Fibroblast of skin of scalp (primary cell): ENCODE measurements at regions not wholly inside any gene's neighbourhood (a gene's known extent, or its start where the extent isn't known, plus 50 kb on each side); places are given as distances from the start of the nearest gene placed in this dataset.
"Not testable (repeated sequence)": the region's sequence is repeated elsewhere in the genome, so short reads cannot be mapped to it uniquely, and the experiment has no call there.

Source experiments
- DNase-seq: peaks from one replicate; pipeline ENCODE4 v3.0.0-alpha.2; 2013

DNA sequence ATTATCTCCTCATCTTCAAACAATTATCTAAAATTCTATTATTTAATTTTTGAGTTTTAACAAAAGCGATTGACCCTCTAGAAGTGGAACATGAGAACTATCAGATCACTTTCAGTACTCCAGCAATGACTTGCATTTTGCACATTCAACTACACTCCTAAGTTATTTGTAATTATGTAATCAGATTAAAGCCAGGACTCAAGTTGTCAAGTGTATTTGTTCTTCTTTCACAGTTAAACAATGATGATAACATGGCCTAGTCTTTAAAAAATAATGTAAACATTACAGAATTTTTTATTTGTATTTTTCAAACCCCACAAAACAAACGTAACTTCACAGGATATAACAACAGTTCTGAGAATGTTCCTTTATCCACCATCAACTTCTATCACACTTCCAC lies 2148.9 kb upstream of the ACO1 start:
- no peak for DNase-seq

DNA sequence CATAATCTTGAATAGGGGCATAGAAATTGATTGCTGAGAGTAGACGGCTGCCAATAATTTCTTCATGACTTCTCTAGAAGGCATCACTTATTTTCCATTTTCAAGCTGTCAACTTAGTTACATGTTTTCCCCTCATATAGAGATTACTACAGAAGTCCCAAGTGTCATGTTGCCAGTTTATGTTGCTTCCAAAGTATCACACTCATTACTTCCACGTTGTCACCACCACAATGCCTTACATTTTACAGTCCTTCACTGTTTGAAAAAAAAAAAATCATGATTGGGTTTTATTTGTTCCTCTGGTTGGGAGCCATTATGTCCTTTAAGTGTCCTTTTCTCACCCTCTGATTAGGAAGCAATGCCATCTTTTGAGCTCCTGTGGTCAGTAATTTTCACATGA lies 2144.6 kb upstream of the ACO1 start:
- no peak for DNase-seq

DNA sequence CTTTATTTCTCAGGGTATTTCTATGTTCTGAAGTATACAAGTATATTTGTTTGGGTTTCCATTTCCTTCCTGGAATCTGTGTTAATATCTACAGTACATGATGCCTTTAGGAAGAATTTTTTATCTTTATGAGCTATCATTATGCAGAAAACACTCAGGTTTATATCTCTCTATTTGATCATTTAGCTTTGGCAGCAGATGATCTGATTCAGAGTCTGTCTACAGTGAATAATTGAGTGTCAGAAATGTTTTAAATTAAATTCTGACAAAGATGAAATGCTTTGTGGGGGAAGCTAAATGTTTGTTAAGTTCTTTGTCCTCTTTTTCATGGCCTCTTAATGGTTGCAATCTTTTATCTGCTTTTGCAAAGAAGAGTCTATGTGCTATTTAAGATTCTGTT lies 2141.0 kb upstream of the ACO1 start:
- no peak for DNase-seq

DNA sequence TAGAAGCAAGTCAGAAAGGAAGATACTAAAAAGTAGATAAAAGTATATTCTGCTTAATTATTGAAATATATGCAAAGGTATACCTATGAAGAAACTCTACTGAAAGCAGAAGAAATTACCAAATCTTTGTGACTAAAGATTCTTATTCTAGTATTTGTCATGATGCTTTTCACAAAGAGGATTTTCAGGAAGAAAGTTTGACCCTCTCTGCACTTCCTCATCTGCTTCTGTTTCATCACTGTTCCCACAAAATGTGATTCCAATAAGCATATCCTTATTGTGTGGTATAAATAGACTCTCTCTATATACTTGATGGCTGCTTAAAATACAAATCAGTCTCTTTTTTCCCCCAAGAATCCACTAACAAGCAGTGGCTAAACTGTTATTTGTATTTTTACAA lies 2139.6 kb upstream of the ACO1 start:
- DNase-seq = no peak

DNA sequence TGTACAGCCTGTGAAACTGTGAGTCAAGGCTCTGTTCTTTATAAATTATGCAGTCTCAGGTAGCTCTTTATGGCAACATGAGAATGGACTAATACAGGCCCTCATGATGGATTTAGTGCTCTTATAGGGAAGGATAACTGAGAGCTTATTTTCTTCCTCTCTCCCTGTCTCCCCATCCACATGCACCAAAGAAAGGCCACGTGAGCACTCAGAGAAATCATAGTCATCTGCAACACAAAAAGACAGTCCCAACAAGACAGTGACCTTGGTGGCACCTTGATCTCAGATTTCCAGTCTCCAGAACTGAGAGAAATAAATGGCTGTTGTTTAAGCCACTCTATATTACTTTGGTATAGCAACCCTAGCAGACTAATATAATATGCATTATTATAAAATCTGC lies 2133.6 kb upstream of the ACO1 start:
- no peak for DNase-seq

DNA sequence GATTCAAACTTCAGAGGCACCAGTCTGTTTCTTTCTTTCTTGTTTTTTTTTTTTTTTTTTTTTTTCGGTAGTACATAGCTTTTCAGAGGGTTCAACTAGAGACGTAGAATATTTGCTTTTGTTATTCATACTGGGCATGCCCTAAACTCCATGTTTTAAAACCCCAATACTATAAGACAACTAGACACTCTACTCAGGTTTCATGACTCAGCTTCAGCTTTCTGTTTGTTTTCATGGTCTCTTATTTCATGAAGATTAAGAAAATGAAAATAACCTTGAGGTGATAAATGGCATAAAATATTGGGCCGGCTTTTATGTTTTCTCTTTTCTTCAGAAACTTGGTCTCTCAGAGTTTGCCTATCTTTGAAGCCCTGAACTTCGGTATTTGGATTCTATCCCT lies 2126.3 kb upstream of the ACO1 start:
- DNase-seq = no peak

DNA sequence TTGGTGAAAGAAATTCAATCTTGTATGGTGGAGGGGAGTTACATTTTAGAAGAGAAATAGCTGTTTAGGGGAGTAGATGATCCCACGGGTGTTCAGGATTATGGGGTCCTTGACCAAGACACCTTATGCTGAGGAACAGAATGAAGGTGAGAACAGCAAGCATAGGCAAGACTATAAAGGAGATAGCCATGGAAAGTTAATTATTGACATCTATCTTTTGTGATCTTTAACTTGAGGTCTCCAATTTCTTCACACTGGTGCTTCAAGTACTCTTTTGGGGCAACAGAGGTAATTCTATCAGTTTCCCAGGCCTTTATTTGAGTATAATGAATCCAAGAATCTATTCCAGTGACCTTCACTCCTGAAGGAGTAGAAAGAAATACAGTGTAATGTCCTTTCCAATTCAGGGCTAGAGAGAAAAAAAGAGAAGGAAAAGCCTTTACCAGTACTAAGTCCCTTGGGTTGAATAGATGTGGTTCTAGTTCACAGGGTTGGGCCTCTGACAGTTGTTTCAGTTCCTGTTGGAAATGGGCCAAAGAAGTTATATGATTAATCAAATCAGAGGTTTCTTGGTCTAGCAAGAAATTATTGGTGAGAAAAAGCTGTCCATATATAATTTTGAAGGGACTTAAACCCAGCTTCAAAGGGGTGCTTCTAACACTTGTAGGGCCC lies 2104.1 kb upstream of the ACO1 start:
- no peak for DNase-seq

DNA sequence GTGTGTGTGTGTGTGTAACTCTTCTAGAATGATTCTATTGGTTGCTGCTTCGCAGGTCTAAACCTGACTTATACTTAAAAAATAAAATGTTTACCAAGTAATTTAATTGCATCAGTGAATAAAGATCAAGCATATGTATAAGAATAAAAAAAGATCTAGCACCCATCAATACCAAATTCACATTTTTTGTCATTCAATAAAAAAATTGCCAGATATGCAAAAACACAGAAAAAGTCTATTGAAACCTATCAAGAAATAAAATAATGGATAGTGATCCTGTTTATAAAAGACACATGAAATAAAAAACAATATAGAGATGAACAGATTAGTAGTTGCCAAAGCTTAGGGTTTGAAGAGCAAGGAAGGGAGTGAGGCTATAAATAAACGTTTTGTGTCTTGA lies 2095.0 kb upstream of the ACO1 start:
- DNase-seq = no peak

DNA sequence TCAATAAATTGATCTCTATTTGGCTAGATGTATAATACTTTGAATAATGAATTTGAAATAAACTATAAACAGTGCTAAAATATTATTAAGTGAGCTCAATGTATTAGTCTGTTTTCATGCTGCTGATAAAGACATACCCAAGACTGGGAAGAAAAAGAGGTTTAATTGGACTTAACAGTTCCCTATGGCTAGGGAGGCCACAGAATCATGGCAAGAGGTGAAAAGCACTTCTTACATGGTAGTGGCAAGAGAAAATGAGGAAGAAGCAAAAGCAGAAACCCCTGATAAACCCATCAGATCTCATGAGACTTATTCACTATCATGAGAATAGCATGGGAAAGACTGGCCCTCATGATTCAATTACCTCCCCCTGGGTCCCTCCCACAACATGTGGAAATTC lies 2092.4 kb upstream of the ACO1 start:
- DNase-seq = not testable (repeated sequence)

DNA sequence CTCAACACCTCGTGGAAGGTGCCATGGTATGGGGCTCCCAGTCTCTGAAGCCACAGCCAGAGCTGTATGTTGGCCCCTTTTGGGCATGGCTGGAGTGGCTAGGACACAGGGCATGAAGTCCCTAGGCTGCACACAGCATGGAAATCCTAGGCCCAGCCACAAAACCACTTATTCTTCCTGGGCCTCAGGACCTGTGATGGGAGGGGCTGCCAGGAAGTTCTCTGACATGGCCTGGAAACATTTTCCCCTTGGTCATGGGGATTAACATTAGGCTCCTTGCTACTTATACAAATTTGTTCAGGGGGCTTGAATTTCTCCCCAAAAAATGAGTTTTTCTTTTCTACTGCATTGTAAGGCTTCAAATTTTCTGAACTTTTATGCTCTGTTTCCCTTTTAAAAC lies 2091.2 kb upstream of the ACO1 start:
- DNase-seq = no peak

DNA sequence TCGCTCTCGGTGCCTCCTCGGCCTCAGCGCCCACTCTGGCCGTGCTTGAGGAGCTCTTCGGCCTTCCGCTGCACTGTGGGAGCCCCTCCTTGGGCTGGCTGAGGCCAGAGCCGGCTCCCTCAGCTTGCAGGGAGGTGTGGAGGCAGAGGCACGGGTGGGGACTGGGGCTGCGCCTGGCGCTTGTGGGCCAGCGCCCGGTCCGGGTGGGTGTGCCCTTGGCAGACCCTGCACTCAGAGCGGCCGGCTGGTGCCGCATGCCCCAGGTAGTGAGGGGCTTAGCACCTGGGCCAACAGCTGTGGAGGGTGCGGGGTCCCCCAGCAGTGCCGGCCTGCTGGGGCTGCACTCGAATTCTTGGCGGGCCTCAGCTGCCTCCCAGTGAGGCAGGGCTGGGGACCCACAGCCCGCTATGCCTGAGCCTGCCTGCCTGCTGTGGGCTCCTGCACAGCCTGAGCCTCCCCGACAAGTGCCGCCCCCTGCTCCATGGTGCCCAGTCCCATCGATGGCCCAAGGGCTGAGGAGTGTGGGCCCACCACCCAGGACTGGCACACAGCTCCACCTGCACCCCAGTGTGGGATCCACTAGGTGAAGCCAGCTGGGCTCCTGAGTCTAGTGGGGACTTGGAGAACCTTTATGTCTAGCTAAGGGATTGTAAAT lies 2085.2 kb upstream of the ACO1 start:
- no peak for DNase-seq

DNA sequence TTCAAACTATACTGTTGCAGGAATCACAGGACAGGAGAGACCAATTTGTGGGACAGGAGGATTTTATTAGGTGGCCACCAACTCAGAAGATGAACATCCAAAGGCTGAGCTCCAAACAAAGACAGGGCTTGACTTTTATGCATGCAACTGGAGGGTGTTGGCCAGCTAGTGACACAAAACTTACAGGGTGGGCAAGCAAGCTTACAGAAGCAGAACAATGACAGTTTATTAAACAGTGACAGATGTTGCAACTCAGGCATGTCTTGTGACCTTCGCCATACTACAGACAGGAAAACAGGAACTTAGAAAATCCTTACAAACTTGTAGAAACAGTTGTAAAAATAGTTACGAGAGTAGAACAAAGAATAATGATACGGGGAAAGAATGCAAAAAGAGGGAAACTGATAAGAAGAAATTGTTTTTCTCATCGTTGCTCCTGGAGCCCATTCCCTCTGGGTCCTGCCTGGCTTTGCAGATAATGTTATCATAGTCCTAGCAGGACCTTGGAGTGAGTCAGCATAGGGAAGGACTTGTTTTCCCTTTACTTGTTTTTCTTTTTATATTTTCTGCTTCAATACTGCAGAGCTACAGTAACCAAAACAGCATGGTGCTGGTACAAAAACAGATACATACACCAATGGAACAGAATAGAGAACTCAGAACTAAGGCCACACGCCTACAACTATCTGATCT lies 2083.0 kb upstream of the ACO1 start:
- DNase-seq = no peak

DNA sequence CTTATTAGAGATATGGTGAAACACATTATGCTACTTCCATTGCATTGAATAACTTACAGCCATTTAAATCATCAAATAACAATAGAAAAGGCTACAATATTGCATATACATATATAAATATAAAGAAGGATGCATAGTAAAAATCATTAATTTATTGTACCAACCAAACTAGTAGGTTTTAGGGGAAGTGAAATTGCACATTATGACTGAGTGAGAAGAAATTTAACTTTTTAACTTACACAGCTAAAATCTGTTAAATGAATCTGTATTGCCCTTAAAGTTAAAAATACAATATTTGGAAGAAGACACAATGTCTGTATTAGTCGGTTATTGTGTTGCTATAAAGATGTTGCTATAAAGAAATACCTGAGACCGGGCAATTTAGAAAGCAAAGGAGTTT lies 2073.7 kb upstream of the ACO1 start:
- no peak for DNase-seq

DNA sequence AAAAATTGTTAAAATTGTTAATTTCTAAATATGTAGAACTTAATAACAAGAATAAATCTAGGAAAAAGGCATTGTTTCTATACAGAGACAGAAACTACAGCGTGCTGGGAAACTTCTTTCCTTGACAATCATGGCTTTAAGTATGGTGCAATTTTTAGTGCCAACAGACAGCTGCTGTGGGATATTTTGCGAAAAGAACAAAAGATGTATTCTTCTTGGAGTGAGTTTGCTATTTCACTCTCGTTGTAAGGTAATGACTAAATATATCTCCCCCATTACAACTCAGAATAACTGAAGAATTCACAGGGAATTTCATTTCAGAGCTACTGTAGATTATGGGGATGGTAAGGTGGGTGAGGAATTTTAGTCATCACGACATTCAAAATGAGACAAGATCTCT lies 2055.0 kb upstream of the ACO1 start:
- DNase-seq = no peak

DNA sequence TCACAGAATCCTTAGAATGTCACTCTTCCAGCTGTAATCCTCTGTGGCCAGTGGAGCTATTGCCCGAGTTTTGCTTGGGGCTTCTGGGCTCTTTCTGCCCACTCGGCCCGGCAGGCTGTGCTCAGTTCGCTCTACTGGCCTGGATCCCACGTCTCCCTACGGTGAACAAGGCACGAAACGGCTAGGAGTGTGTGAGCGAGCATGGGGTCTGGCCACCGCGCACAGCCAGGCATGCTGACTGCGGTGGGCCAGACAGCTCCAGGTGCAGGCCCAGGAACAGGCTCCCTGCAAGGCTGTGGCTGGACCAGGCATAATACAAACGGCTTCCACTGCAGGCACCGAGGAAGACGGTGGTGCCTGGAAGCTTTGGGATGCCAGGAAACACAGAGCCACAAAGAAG lies 2035.5 kb upstream of the ACO1 start:
- DNase-seq = no peak

DNA sequence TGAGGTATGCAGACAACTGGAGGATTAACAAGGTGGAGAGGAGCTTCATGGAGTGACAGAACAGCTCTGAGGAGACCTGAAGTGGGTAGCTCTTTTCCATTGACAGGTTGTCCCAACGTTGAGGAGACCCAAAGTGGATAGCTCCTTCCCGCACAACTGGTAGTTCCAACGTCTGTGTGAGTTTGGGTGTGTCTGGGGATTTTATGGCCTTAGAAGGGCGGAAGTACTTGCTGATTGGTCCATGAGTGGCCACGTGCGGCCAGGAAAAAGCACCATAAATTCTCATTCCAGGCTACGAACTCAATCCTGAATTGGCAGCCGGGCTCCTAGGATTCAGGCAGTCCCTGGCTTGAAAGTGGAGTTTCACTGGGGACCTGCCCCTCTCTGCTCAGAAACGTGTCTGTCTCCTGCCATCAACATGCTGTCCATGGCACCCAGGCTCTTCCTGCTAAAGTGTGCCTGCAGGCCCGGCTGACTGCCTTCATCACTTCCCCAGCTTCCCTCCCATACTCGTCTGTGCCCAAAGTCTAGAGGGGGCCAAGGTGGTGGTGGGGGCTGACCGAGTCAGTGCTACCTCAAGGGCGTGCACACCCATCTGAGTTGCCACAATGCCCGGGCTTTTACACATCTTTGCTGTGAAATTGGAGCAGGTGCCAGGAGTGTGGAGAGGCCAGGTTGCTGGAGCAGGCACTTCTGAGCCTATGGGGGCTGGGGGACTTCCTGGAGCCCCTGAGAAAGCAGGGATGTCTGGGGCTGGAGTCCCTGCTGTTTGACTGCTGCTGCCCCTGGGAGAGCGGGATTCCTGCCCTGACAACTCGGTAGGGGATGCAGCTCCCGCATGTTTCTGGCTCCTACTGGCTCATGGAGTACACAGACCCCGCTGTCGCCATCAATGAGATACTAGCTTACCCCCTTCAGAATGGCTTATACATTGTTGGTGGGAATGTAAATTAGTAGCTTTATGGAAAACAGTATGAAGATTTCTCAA lies 2034.6 kb upstream of the ACO1 start:
- no peak for DNase-seq

DNA sequence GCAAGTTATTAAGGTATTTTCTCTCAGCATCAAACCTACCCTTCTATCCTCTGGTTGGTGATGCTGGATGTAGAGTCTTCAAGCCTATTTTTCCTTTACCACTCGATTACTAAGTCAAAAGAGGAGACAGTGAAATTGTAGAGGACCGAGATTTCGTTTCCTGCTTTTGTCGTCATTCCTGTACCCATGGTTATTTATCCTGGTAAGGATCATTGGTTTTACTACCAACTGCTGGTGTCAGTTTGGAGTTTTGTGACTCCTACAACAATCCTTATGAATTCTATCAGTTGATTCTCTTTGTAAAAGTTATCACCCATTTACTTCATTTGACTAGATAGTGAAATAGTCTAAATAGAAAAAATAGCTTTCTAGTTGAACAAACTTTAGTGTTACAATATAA lies 2028.2 kb upstream of the ACO1 start:
- DNase-seq = no peak

DNA sequence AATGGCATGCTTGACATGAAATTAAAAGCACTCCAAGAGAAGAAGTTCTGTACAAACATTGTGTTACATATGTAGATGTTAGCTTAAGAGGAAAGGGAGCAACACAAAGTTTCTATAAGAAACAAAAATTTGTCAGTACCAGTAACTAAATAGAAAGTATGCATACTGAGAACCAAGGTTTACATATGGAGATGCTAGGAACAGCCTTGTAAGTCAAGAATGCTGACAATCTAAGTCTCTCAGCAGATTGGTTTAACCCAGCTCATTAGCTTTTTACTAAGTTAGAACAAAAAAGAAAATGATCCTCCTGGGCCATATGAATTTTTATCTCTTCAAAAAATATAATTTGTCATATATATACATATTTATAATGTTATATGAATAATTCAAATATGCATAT lies 2022.1 kb upstream of the ACO1 start:
- DNase-seq = no peak

DNA sequence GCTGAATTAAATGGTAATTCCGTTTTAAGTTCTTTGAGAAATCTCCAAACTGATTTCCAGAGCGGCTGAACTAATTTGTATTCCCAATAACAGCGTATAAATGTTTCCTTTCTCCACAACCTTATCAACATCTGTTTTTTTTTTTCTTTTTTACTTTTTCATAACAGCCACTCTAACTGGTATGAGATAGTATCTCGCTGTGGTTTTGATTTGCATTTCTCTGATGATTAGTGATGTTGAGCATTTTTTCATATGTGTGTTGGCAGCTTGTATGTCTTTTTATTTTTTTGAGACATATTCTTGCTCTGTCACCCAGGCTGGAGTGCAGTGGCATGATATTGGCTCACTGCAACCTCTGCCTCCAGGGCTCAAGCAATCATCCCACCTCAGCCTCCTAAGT lies 2018.3 kb upstream of the ACO1 start:
- not testable (repeated sequence) for DNase-seq

DNA sequence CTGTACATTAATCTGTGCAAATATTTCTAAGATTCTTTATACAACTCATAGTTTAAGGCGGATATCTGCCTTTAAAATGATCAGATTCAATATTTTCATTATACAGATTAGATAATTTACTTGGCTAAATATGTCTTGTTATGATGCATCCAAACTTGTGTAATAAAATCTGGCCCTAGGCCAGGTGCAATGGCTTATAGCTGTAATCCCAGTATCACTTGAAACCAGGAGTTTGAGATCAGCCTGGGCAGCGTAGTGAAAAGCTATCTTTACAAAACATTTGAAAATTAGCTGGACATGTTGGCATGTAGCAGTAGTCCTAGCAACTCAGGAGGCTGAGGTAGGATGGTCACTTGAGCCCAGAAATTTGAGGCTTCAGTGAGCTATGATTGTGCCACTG lies 2002.2 kb upstream of the ACO1 start:
- DNase-seq = no peak

DNA sequence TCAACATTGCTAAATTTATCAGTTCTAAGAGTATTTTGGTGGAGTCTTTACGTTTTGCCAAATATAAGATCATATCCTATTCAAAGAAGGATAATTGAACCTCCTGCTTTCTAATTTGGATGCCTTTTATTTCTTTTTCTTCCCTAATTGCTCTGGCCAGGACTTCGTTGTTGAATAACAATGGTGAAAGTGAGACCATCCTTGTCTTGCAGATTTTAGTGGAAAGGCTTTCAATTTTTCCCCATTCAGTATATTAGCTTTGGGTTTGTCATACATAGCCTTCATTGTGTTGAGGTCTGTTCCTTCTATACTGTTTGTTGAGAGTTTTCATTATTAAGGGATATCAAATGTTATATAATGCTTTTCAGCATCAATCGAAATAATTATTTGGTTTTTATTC lies 1974.2 kb upstream of the ACO1 start:
- DNase-seq = no peak

DNA sequence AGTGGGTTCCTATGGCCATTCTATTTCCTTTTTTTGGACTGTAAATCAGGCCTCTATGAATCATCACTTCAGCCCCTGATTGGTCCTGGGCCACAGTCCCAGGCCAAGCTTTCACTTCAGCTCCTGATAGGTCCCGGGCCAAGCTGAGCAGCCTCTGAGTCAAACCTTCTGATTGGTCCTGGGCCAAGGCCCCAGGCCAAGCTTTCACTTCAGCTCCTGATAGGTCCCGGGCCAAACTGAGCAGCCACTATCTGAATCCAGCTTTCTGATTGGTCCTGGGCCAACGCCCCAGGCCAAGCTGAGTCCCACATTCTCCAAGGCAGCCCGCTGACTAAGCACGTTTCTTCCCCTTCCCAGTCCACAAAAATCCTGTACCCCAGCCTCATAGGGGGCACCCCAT lies 1972.9 kb upstream of the ACO1 start:
- DNase-seq = no peak

DNA sequence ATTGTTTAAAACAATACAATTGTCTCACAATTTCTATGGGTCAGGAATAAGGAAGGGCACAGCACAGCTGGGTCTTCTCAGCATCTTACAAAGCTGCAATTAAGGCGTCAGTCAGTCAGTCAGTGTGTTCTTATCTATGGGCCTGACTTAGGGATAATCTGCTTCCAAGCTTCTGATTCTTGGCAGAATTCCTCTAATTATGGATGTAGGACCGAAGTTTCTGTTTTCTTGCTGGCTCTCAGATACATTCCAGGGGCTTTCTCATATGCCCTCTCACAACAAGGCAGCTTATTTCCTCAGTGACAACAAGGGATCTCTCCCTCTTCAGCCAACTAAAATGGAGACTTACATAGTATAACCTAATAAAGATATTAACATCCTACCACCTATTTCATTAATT lies 1925.3 kb upstream of the ACO1 start:
- no peak for DNase-seq
